ENCODE measurements at regions not wholly inside any gene's neighbourhood (a gene's known extent, or its start where the extent isn't known, plus 50 kb on each side); places are given as distances from the start of the nearest gene placed in this dataset.
A peak's percentile ranks its signal among the peaks of the same experiment; 100 is the strongest.

DNA sequence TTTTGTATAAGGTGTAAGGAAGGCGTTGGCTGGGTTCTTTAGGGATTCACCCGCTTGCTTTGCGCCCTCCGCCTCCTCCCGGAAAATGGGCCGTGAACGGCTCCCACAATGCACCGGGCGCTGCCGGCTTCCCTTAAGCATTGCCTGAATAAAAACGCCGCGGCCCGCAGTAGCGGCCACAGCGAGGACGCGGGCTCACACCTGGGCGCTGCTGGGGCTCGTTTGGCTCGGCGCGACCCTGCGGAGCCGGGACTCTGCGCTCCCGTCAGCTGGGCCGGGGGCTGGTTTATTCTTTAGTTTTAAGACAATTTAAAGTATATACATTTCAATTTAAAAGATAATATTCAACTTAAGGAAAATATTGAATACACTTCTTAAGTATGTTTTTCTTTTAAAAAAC is 343.5 kb upstream of the RGMA start:
- no peak overlapping the region for H3K4me3 ChIP-seq (ENCODE audit: low read depth, low read length)
- H3K4ac ChIP-seq (ENCODE audit: low read depth, low read length), result no peak overlapping the region
- no peak overlapping the region for H2BK12ac ChIP-seq (ENCODE audit: low read length)
- no peak overlapping the region for H4K91ac ChIP-seq (ENCODE audit: low read depth, low read length)
- H3K4me2 ChIP-seq (ENCODE audit: low read length), result no peak overlapping the region
- no peak overlapping the region for H2AK5ac ChIP-seq (ENCODE audit: low read length)
- H3K9ac ChIP-seq (ENCODE audit: low read length), result no peak overlapping the region
- H4K8ac ChIP-seq (ENCODE audit: low read depth, low read length), result no peak overlapping the region
- no peak overlapping the region for H2AFZ ChIP-seq (ENCODE audit: insufficient read depth, low read length, poor library complexity)
- H2BK120ac ChIP-seq (ENCODE audit: insufficient read depth, low read length, poor library complexity), result no peak overlapping the region
- no peak overlapping the region for H3K14ac ChIP-seq (ENCODE audit: low read length)
- H3K23ac ChIP-seq (ENCODE audit: low read length), result no peak overlapping the region
- H3K4me1 ChIP-seq (ENCODE audit: control insufficient read depth in 1 of 2, insufficient read depth in 2 of 2, low read length in 2 of 2), result no peaks in the 10 kb centered on the region
- H3K27ac ChIP-seq (ENCODE audit: low read depth, low read length), result no peak overlapping the region
- H3K79me1 ChIP-seq (ENCODE audit: low read length), result no peaks in the 10 kb centered on the region
- WGBS (ENCODE audit: extremely low coverage, insufficient coverage, insufficient read length), result no CpG with 5 or more reads among the region's 28 CpGs
- no peak overlapping the region for H2BK5ac ChIP-seq (ENCODE audit: low read depth, low read length, poor library complexity)
- no peaks in the 10 kb centered on the region for H3K79me2 ChIP-seq (ENCODE audit: control insufficient read depth, insufficient read depth, low read length, poor library complexity)
- DNase-seq, result no peak
- no peaks in the 10 kb centered on the region for H3K9me3 ChIP-seq (ENCODE audit: insufficient read depth, low read depth, low read length)
- H3K36me3 ChIP-seq (ENCODE audit: control insufficient read depth in 1 of 2, insufficient read depth in 2 of 2, low read length in 2 of 2), result no peaks in the 10 kb centered on the region
- H4K12ac ChIP-seq (ENCODE audit: low read depth, low read length), result no peak overlapping the region
- no peak overlapping the region for H3K18ac ChIP-seq (ENCODE audit: low read length)
- H3K27me3 ChIP-seq (ENCODE audit: insufficient read depth, low read length), result no peaks in the 10 kb centered on the region

DNA sequence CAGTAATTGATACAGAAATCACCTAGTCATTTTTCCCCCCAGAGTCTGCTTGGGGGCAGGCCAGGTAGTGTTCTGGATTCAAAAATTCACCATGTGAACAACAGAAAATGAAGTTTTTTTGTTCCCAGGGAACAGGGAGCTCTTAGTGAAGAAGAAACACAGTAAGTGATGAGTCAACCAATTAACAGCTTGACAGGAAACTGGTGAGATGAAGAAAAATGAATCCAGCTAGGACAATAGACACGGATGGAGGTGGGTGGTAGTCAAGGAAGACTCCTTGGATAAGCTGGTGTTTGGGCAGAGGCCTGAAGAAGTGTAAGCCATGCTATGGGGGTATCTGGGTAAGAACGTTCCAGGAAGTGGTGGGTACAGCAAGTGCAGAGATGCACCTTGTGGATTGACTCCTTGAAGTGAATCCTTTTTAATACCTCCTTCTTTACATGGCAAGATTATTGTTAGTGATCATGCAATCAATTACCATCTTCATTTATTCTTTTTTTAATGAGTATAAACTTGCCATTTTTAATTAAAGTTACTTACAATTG is 339.9 kb upstream of the RGMA start:
- no peak overlapping the region for H4K8ac ChIP-seq (ENCODE audit: low read depth, low read length)
- no peak overlapping the region for H3K27ac ChIP-seq (ENCODE audit: low read depth, low read length)
- H3K4me1 ChIP-seq (ENCODE audit: control insufficient read depth in 1 of 2, insufficient read depth in 2 of 2, low read length in 2 of 2), result no peaks in the 10 kb centered on the region
- no peaks in the 10 kb centered on the region for H3K79me2 ChIP-seq (ENCODE audit: control insufficient read depth, insufficient read depth, low read length, poor library complexity)
- no peak overlapping the region for H2BK120ac ChIP-seq (ENCODE audit: insufficient read depth, low read length, poor library complexity)
- peaks cover 4% of the 10 kb centered on the region for H3K9me3 ChIP-seq (ENCODE audit: insufficient read depth, low read depth, low read length)
- no peaks in the 10 kb centered on the region for H3K27me3 ChIP-seq (ENCODE audit: insufficient read depth, low read length)
- no peak overlapping the region for H3K14ac ChIP-seq (ENCODE audit: low read length)
- WGBS (ENCODE audit: extremely low coverage, insufficient coverage, insufficient read length), result no CpG with 5 or more reads among the region's 2 CpGs
- H2AFZ ChIP-seq (ENCODE audit: insufficient read depth, low read length, poor library complexity), result no peak overlapping the region
- H2BK5ac ChIP-seq (ENCODE audit: low read depth, low read length, poor library complexity), result no peak overlapping the region
- H3K4me3 ChIP-seq (ENCODE audit: low read depth, low read length), result no peak overlapping the region
- H3K18ac ChIP-seq (ENCODE audit: low read length), result no peak overlapping the region
- H4K91ac ChIP-seq (ENCODE audit: low read depth, low read length), result no peak overlapping the region
- H4K12ac ChIP-seq (ENCODE audit: low read depth, low read length), result no peak overlapping the region
- no peak overlapping the region for H3K4ac ChIP-seq (ENCODE audit: low read depth, low read length)
- no peak overlapping the region for H3K4me2 ChIP-seq (ENCODE audit: low read length)
- no peak overlapping the region for H3K9ac ChIP-seq (ENCODE audit: low read length)
- H2AK5ac ChIP-seq (ENCODE audit: low read length), result no peak overlapping the region
- DNase-seq, result no peak
- H3K23ac ChIP-seq (ENCODE audit: low read length), result no peak overlapping the region
- H3K79me1 ChIP-seq (ENCODE audit: low read length), result no peaks in the 10 kb centered on the region
- H3K36me3 ChIP-seq (ENCODE audit: control insufficient read depth in 1 of 2, insufficient read depth in 2 of 2, low read length in 2 of 2), result no peaks in the 10 kb centered on the region
- no peak overlapping the region for H2BK12ac ChIP-seq (ENCODE audit: low read length)

DNA sequence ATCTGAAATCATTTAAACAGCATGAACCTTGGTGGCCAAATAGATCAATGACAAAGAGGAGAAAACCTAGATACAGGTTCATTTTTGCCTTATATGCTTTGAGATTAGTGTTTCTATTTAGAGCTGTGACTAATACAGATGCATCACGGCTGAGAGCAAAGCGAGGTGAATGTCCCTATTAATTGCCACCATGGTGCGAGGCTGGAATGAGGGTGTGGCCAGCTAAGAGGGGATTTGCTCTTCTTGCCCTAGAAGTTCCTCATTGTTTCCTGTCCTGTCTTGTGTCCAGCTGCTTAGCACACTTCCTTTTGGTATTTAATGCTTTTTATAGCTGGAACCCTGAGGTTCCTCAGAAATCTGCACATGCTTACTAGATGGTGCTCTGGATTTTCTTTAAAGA is 339.1 kb upstream of the RGMA start:
- Histone ChIP-seq H4K12ac (ENCODE audit: low read depth, low read length) (no peak overlapping the region), H3K27me3 (ENCODE audit: insufficient read depth, low read length) (no peaks in the 10 kb centered on the region), H3K4me3 (ENCODE audit: low read depth, low read length) (no peak overlapping the region), H2BK120ac (ENCODE audit: insufficient read depth, low read length, poor library complexity) (no peak overlapping the region), H3K4me1 (ENCODE audit: control insufficient read depth in 1 of 2, insufficient read depth in 2 of 2, low read length in 2 of 2) (no peaks in the 10 kb centered on the region), H3K18ac (ENCODE audit: low read length) (no peak overlapping the region), H2AFZ (ENCODE audit: insufficient read depth, low read length, poor library complexity) (no peak overlapping the region), H2AK5ac (ENCODE audit: low read length) (no peak overlapping the region), H4K8ac (ENCODE audit: low read depth, low read length) (no peak overlapping the region), H4K91ac (ENCODE audit: low read depth, low read length) (no peak overlapping the region), H3K36me3 (ENCODE audit: control insufficient read depth in 1 of 2, insufficient read depth in 2 of 2, low read length in 2 of 2) (no peaks in the 10 kb centered on the region), H3K27ac (ENCODE audit: low read depth, low read length) (no peak overlapping the region), H3K79me1 (ENCODE audit: low read length) (no peaks in the 10 kb centered on the region), H3K9me3 (ENCODE audit: insufficient read depth, low read depth, low read length) (peaks cover 4% of the 10 kb centered on the region), H3K9ac (ENCODE audit: low read length) (no peak overlapping the region), H3K14ac (ENCODE audit: low read length) (no peak overlapping the region), H3K4ac (ENCODE audit: low read depth, low read length) (no peak overlapping the region), H2BK5ac (ENCODE audit: low read depth, low read length, poor library complexity) (no peak overlapping the region), H3K79me2 (ENCODE audit: control insufficient read depth, insufficient read depth, low read length, poor library complexity) (no peaks in the 10 kb centered on the region), H2BK12ac (ENCODE audit: low read length) (no peak overlapping the region), H3K4me2 (ENCODE audit: low read length) (no peak overlapping the region), H3K23ac (ENCODE audit: low read length) (no peak overlapping the region)
- DNase-seq, result peak in 1 of 2 donors; percentile 2
- no CpG with 5 or more reads among the region's 3 CpGs for WGBS (ENCODE audit: extremely low coverage, insufficient coverage, insufficient read length)

DNA sequence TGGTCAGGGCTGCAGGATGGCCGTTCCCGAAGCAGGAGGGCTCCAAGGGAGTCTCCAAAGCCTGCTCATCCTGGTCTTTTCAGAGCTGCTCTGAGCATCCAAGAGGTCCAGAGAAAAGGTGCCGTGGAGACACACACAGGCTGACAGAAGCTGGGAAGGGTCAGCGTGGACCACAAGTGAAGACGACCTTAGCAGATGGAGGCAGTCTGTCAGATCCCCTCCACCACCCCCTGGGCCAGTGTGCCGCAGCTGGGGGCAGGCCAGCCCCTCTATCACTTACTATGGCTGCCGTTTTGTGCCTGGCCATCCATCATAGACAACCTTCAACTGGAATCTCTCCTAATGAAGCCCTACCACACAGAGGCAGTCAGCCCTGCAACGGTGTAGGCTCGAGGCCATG is 335.1 kb upstream of the RGMA start:
- no CpG with 5 or more reads among the region's 9 CpGs for WGBS (ENCODE audit: extremely low coverage, insufficient coverage, insufficient read length)

More for the DNA sequence above, 335.1 kb upstream of the RGMA start:
- H2BK12ac ChIP-seq (ENCODE audit: low read length), result no peak overlapping the region
- no peak overlapping the region for H4K8ac ChIP-seq (ENCODE audit: low read depth, low read length)
- no peaks in the 10 kb centered on the region for H3K36me3 ChIP-seq (ENCODE audit: control insufficient read depth in 1 of 2, insufficient read depth in 2 of 2, low read length in 2 of 2)
- H3K79me1 ChIP-seq (ENCODE audit: low read length), result no peaks in the 10 kb centered on the region
- H3K23ac ChIP-seq (ENCODE audit: low read length), result no peak overlapping the region
- no peak overlapping the region for H2AFZ ChIP-seq (ENCODE audit: insufficient read depth, low read length, poor library complexity)
- no peak overlapping the region for H4K12ac ChIP-seq (ENCODE audit: low read depth, low read length)
- H3K4me3 ChIP-seq (ENCODE audit: low read depth, low read length), result no peak overlapping the region
- no peak overlapping the region for H3K4me2 ChIP-seq (ENCODE audit: low read length)
- no peaks in the 10 kb centered on the region for H3K4me1 ChIP-seq (ENCODE audit: control insufficient read depth in 1 of 2, insufficient read depth in 2 of 2, low read length in 2 of 2)
- H3K27ac ChIP-seq (ENCODE audit: low read depth, low read length), result no peak overlapping the region
- H3K14ac ChIP-seq (ENCODE audit: low read length), result no peak overlapping the region
- H2BK5ac ChIP-seq (ENCODE audit: low read depth, low read length, poor library complexity), result no peak overlapping the region
- no peak overlapping the region for H3K9ac ChIP-seq (ENCODE audit: low read length)
- H3K79me2 ChIP-seq (ENCODE audit: control insufficient read depth, insufficient read depth, low read length, poor library complexity), result no peaks in the 10 kb centered on the region
- H3K4ac ChIP-seq (ENCODE audit: low read depth, low read length), result no peak overlapping the region
- H3K18ac ChIP-seq (ENCODE audit: low read length), result no peak overlapping the region
- no peak for DNase-seq
- peaks cover 4% of the 10 kb centered on the region for H3K9me3 ChIP-seq (ENCODE audit: insufficient read depth, low read depth, low read length)
- H3K27me3 ChIP-seq (ENCODE audit: insufficient read depth, low read length), result no peaks in the 10 kb centered on the region
- no peak overlapping the region for H4K91ac ChIP-seq (ENCODE audit: low read depth, low read length)
- no peak overlapping the region for H2BK120ac ChIP-seq (ENCODE audit: insufficient read depth, low read length, poor library complexity)
- H2AK5ac ChIP-seq (ENCODE audit: low read length), result no peak overlapping the region

Data from trophoblast cell (in vitro differentiated cells and primary cell).